Skeletal muscle satellite cell (primary cell): ENCODE measurements at regions not wholly inside any gene's neighbourhood (a gene's known extent, or its start where the extent isn't known, plus 50 kb on each side); places are given as distances from the start of the nearest gene placed in this dataset.

Experiments used
- H3K27me3 ChIP-seq: 2 replicates; pipeline ENCODE4 v1.7.0; 2013; ENCODE audit warnings: low read length; ENCODE audit not compliant: control insufficient read depth, insufficient read depth
- H3K36me3 ChIP-seq: 2 replicates; pipeline ENCODE4 v1.7.0; 2013; ENCODE audit warnings: mild to moderate bottlenecking, control low read depth, low read length; ENCODE audit not compliant: insufficient read depth
- H3K4me1 ChIP-seq: 2 replicates; pipeline ENCODE4 v1.7.0; 2013; ENCODE audit warnings: low read length; ENCODE audit not compliant: control insufficient read depth, insufficient read depth
- H3K4me2 ChIP-seq: 2 replicates; pipeline ENCODE4 v1.7.0; 2013; ENCODE audit warnings: mild to moderate bottlenecking, low read length
- H3K4me3 ChIP-seq: 2 replicates; pipeline ENCODE4 v1.7.0; 2013; ENCODE audit warnings: low read length
- H3K9ac ChIP-seq: 2 replicates; pipeline ENCODE4 v1.7.0; 2013; ENCODE audit warnings: mild to moderate bottlenecking, low read depth, low read length, moderate library complexity
- H3K9me3 ChIP-seq: replicated peaks from 2 replicates; pipeline ENCODE4 v1.7.0; 2013; ENCODE audit warnings: mild to moderate bottlenecking, control low read depth, low read length

DNA sequence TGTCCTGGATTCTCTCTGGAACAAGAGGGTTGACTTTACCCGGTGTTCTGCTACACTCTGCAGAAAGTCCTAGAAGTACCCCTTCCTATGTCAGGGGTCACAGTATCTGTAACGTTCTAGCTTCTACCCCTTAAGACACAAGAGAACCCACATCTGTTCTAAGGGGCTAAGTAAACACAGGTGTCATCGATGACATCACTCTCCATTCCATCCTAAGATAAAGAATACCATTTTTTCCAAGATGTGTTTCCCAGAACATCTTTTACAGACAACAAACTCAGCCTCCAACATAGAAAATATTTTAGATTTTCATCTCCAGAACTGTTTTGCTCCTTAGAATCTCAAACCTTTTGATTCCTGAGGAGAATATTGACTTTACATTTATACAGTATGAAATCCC lies 239.1 kb downstream of the TRIB2 start:
- no peaks in the 10 kb centered on the region for H3K36me3 ChIP-seq
- H3K4me3 ChIP-seq = no peak overlapping the region
- no peak overlapping the region for H3K9ac ChIP-seq
- peaks cover 4% of the 10 kb centered on the region for H3K4me1 ChIP-seq
- no peaks in the 10 kb centered on the region for H3K9me3 ChIP-seq
- no peak overlapping the region for H3K4me2 ChIP-seq
- no peaks in the 10 kb centered on the region for H3K27me3 ChIP-seq

DNA sequence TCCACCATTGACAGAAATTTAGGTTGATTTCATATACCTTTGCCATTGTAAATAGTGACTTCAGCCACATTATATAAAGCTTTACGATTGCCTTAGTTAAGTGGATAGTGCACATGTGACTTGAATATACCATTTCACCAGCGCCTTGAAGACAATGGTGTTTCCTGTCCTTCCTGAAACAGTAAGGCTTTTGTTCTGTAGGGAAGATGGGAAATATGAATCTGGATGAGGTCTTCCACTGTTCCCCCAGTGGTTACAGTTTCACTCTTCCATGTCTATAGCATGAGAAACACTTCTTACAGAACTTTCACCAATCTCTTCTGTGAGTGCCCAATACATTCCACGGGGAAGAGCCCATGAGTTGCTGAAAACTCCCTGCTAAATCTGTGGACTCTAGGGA lies 240.5 kb downstream of the TRIB2 start:
- Histone ChIP-seq H3K4me1 (no peaks in the 10 kb centered on the region), H3K4me2 (no peak overlapping the region), H3K9ac (no peak overlapping the region), H3K36me3 (no peaks in the 10 kb centered on the region), H3K9me3 (no peaks in the 10 kb centered on the region), H3K27me3 (no peaks in the 10 kb centered on the region), H3K4me3 (no peak overlapping the region)

DNA sequence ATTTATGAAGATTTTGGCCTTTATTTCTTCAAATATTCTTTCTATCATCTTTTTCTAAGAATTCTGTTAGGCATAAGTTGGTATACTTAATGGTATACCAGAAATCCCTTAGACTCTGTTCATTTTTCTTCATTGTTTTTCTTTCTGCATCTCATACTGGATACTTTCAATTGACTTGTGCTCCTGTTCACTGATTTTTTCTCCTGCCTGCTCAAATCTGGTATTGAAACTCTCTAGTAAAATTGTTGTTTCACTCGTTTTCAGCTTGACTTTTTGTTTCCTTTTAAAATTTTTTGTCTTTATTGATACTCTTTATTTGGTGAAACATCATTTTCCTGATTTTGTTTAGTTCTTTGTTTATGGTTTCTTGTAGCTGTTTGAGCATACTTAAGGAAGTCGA lies 243.2 kb downstream of the TRIB2 start:
- Histone ChIP-seq H3K4me3 (no peak overlapping the region), H3K9ac (no peak overlapping the region), H3K4me2 (no peak overlapping the region), H3K9me3 (no peaks in the 10 kb centered on the region), H3K36me3 (no peaks in the 10 kb centered on the region), H3K4me1 (no peaks in the 10 kb centered on the region), H3K27me3 (no peaks in the 10 kb centered on the region)

DNA sequence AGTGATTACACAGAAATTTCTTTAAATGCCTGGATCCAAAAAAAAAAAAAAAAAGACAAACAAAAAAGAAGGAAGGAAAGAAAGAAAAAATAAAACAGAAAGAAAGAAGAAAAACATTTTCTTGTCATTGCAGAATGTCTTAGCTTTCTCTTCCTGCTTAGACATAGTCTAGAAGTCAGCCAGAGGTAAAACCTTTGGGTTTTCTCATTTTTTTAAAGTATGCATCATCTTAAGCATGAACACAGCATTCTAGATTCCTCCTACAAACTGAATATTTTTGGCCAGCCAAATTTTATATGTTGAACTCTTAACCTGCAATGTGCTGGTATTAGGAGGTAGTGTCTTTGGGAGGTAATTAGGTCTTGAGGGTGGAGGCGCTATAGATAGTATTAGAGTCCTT lies 243.9 kb downstream of the TRIB2 start:
- H3K9ac ChIP-seq = no peak overlapping the region
- H3K27me3 ChIP-seq = no peaks in the 10 kb centered on the region
- no peaks in the 10 kb centered on the region for H3K9me3 ChIP-seq
- no peak overlapping the region for H3K4me2 ChIP-seq
- no peak overlapping the region for H3K4me3 ChIP-seq
- peaks cover 2% of the 10 kb centered on the region for H3K4me1 ChIP-seq
- H3K36me3 ChIP-seq = no peaks in the 10 kb centered on the region

DNA sequence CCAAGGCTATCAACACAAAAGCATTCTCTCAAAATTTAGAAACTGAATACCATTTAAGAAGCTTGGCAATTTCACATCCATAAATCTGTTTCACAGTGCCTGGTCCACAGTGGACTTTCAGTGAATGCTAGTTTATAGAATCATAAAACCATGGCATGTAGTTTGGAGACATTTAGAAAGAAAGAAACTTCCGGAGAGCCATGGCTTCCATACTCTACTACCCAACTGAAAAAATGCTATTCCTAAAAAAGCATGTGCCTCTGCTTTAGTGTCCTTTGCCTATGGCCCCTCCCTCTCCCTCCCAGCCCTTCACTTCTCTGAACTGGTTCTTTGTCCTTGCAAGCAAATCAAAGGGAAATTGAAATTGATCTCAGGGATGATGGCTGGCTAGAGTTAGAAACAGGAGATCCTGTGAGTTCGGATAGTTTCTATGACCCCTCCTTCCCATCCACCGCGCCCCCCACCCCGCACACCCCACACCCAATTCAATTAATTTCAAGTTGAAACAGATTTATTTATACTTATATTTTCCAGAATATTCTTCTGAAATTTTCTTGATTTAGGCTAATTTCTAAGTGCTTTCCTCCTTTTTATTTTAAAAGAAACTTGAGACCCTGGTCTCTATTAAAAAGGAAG lies 248.3 kb downstream of the TRIB2 start:
- H3K4me1 ChIP-seq = peaks cover 5% of the 10 kb centered on the region
- H3K9me3 ChIP-seq = no peaks in the 10 kb centered on the region
- H3K4me2 ChIP-seq = no peak overlapping the region
- no peak overlapping the region for H3K9ac ChIP-seq
- no peaks in the 10 kb centered on the region for H3K36me3 ChIP-seq
- H3K27me3 ChIP-seq = no peaks in the 10 kb centered on the region
- H3K4me3 ChIP-seq = no peak overlapping the region

DNA sequence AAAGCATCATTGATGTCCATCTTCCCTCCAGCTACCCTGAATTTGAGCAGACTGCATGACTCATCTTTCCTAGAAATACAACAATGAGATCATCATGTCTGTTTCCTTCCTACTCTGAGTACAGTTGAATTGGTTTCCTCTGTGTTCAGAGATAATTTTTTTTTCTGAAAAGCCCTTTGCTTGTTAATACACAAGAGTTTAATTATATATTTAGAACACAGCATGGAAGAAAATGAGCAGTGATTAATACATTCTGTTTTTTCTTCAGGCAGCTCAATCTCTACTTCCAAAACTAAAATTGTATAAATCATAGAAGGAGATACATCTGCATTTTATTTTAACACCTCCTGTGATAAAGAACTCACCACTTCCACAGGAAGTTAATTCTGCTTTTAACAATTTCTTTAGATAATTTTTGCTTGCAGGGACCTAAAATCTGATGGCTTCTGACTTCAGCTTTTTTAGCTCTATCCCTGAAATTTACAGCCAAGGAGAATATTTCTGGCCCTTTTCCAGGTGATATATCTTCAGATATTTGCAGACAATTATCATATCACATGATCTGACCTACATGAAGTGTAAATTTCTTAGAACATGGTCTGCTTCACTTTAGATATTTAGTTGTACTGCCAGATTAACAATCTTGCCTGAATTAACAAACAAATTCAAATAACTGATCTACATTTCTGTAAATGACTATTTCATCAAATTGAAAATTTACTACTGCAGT lies 249.0 kb downstream of the TRIB2 start:
- no peaks in the 10 kb centered on the region for H3K9me3 ChIP-seq
- H3K4me1 ChIP-seq = peaks cover 5% of the 10 kb centered on the region
- H3K36me3 ChIP-seq = no peaks in the 10 kb centered on the region
- H3K4me3 ChIP-seq = no peak overlapping the region
- H3K4me2 ChIP-seq = no peak overlapping the region
- H3K27me3 ChIP-seq = no peaks in the 10 kb centered on the region
- H3K9ac ChIP-seq = no peak overlapping the region

DNA sequence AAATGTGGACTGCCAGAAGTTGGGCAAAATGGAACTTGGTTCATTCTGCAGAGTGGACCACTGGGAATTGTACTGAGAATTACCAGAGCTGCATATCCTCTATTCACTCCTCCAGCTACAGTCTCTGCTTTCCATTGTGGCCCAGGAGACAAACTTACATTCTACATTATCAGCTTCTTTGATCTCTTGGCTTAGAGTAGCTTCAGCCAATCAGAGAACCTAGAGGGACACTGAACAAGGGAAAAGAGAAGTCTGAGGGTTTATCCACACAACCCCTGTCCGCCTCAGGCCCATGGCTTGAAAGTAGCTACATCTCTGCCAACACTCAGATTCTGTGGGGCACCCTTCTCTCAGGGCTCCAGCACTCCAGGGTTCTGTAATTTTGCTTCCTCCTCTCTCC lies 251.1 kb downstream of the TRIB2 start:
- no peaks in the 10 kb centered on the region for H3K9me3 ChIP-seq
- no peaks in the 10 kb centered on the region for H3K27me3 ChIP-seq
- H3K9ac ChIP-seq = no peak overlapping the region
- peaks cover 5% of the 10 kb centered on the region for H3K4me1 ChIP-seq
- no peak overlapping the region for H3K4me2 ChIP-seq
- H3K4me3 ChIP-seq = no peak overlapping the region
- no peaks in the 10 kb centered on the region for H3K36me3 ChIP-seq

DNA sequence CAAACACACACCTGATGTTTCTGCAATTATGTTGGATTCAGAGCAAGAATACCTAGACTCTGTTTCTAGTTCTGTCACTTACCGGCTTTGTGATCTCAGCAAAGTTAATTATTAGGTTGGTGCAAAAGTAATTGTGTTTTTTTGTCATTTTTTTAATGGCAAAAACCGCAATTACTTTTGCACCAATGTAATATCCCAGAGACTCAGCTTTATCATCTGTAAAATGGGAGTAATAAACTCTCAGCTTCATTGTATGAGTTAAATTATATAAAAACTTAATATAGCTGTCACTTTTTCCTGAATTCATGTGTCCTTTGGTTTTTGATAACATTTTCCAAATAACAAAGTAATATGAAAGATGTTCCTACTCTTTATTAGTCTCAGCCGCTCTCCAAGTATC lies 251.7 kb downstream of the TRIB2 start:
- Histone ChIP-seq H3K4me1 (peaks cover 5% of the 10 kb centered on the region), H3K9ac (no peak overlapping the region), H3K36me3 (no peaks in the 10 kb centered on the region), H3K9me3 (no peaks in the 10 kb centered on the region), H3K4me3 (no peak overlapping the region), H3K27me3 (no peaks in the 10 kb centered on the region), H3K4me2 (no peak overlapping the region)

DNA sequence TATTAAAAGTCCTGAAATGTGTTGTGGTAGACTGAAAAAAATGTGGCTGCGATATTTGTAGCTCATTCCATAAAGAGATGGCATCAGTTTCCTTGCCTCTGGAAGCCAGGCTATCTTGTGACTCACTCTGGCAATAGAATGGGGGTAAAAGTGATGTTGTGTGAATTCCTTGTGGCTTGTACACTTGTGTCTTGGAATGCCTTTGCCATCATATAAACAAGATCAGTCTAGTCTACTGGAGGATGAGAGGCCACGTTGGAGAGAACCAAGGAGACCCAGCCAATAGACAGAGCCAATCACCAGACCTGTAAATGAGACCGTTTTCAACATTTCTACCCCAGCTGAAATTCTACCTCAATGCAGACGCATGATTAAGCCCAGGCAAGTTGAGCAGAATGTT lies 254.1 kb downstream of the TRIB2 start:
- H3K9me3 ChIP-seq = no peaks in the 10 kb centered on the region
- no peak overlapping the region for H3K4me3 ChIP-seq
- H3K4me1 ChIP-seq = peaks cover 1% of the 10 kb centered on the region
- no peak overlapping the region for H3K9ac ChIP-seq
- H3K27me3 ChIP-seq = no peaks in the 10 kb centered on the region
- H3K4me2 ChIP-seq = no peak overlapping the region
- no peaks in the 10 kb centered on the region for H3K36me3 ChIP-seq

DNA sequence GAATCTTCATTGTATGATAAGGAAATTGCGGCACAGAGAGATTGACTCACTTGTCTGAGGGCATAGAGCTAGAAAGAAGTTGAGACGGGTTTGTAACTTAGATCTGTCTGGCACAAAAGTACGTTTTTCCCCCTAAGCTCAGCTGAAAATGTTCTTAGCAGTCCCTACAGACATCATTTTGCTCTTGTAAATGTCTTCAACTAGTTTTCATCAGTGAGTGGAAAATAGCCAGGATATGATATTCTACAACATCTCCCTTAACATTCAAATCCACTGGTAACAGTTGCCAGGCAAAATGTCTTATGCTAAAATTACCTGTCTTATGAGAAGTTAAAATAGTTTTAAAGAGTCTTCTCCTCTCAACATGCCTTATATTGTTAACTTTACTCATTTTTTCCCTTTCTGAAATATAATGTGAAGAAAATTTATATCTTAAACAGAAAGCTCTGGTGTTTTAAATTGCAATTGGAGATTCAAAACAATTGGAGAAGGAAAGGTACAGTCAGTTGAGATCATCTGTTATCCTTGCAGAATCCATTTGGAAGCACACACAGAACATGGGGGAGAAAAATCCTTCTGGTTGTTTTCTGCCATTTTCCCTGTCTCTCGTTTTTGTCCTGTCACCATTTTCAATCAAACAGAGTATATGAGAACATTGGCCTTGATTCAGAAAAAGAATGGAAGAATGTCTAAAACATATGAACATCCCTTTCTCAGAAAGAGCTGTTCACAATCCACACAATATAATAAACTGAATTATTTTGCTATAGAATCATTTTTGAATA lies 255.0 kb downstream of the TRIB2 start:
- Histone ChIP-seq H3K4me1 (no peaks in the 10 kb centered on the region), H3K36me3 (no peaks in the 10 kb centered on the region), H3K9me3 (no peaks in the 10 kb centered on the region), H3K4me3 (no peak overlapping the region), H3K9ac (no peak overlapping the region), H3K4me2 (no peak overlapping the region), H3K27me3 (no peaks in the 10 kb centered on the region)

DNA sequence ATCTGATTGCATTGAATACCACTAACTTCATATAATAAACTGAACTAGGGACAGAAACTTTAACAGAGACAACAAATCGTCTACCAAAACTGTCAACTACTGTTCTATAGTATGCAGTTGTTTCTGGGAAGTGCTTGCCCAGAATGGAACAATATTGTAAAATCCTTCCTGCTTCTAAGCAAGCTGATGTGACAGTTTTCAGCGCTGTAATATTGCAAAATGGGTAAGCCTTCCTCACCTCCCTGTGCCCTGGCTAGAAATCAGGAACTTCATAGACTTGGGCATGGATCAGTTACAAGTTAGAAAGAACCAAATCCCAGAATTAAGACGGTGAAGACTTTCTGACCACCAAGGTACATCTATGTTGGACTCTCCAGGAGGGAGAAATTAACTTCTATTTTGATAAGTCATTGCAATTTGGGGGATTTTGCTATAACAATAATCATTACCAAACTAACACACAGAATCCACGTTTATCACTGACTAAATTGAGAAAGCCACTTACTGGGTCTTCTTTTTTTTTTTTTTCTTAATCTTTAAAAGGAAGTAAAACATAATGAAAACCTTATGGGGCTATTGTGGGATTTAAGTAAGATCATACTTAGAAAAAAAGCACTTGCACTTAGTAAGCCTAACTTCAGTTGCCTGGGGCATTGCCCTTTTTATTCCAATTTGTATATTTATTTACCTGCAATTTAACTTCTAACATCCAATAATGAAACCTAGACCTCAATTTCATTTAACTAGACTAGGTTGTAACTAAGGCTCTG lies 261.5 kb downstream of the TRIB2 start:
- no peaks in the 10 kb centered on the region for H3K9me3 ChIP-seq
- no peaks in the 10 kb centered on the region for H3K4me1 ChIP-seq
- H3K4me2 ChIP-seq = no peak overlapping the region
- no peaks in the 10 kb centered on the region for H3K27me3 ChIP-seq
- no peaks in the 10 kb centered on the region for H3K36me3 ChIP-seq
- no peak overlapping the region for H3K4me3 ChIP-seq
- no peak overlapping the region for H3K9ac ChIP-seq
